Right lobe of liver (tissue), 6 donors: ENCODE measurements at regions not wholly inside any gene's neighbourhood (a gene's known extent, or its start where the extent isn't known, plus 50 kb on each side); places are given as distances from the start of the nearest gene placed in this dataset.
"Not testable (repeated sequence)": the region's sequence is repeated elsewhere in the genome, so short reads cannot be mapped to it uniquely, and the experiment has no call there.

Experiments used
- ATAC-seq, 4 donors: fragments of 200-7000 bp; cut with Tn5 transposase; one replicate each; pipeline ENCODE4 v1.9.1; 2020; ENCODE audit warnings: mild to moderate bottlenecking in 4 of 4, moderate library complexity in 4 of 4
- DNase-seq, 3 donors: peaks; one replicate each; pipeline ENCODE4 v3.0.0-alpha.2; 2020
- H3K27ac ChIP-seq, 3 donors: fragments of 200-600 bp; one replicate each; pipeline ENCODE4 v1.8.0; 2022
- H3K27me3 ChIP-seq, 2 donors: fragments of 200-600 bp; one replicate each; pipeline ENCODE4 v1.8.0; 2022
- H3K36me3 ChIP-seq, 4 donors: fragments of 200-600 bp; sonication (generic) in 1 of 4; one replicate each; pipeline versions ENCODE4 v1.5.1 to v1.8.0; 2017 to 2022; ENCODE audit warnings: control low read depth in 1 of 4
- H3K4me1 ChIP-seq, 4 donors: fragments of 200-600 bp; sonication (generic) in 1 of 4; one replicate each; pipeline versions ENCODE4 v1.5.1 to v1.8.0; 2017 to 2022; ENCODE audit warnings: control low read depth in 1 of 4
- H3K4me3 ChIP-seq, 3 donors: fragments of 200-600 bp; one replicate each; pipeline ENCODE4 v1.8.0; 2022
- H3K9me3 ChIP-seq, 4 donors: fragments of 200-600 bp; sonication (generic) in 1 of 4; one replicate each; pipeline versions ENCODE4 v1.5.1 to v1.8.0; 2017 to 2022; ENCODE audit warnings: control low read depth in 1 of 4
- POLR2A ChIP-seq: fragments of 450-650 bp; IDR thresholded peaks from one replicate; pipeline ENCODE4 v1.6.1; 2017; ENCODE audit warnings: antibody characterized with exemption, mild to moderate bottlenecking
- WGBS: methylation state at CpG from one replicate; pipeline ENCODE4 v1.1.6; 2018; ENCODE audit warnings: low coverage, low lambda C conversion rate; ENCODE audit not compliant: insufficient coverage; ENCODE audit errors: missing lambda C conversion rate; 5-methylcytosine and 5-hydroxymethylcytosine counted together
- intact Hi-C, 2 donors: fragments of 100-400 bp; cut with DNase I; formaldehyde crosslinking; loops; one replicate each; pipeline versions ENCODE4 v1.11.2 to v1.14.1; 2022
- TF ChIP-seq, protein P1 (sequence below), 4 donors: fragments of 200-600 bp in 3 of 4; fragments of 450-650 bp in 1 of 4; IDR thresholded peaks; one replicate each; pipeline versions ENCODE4 v1.5.1 to v1.8.0; 2016 to 2022; ENCODE audit warnings: antibody characterized with exemption in 4 of 4, mild to moderate bottlenecking in 2 of 4
- donor health status: DM: no; HTN: yes; CAD: no.
- donor health status: DM: no; HTN: no; CAD: no.
- donor health status: DM: no; HTN: no; CAD: no.
- donor health status: DM: no; HTN: yes; CAD: no.
- donor health status: DM: no; HTN: yes; CAD: no.

DNA sequence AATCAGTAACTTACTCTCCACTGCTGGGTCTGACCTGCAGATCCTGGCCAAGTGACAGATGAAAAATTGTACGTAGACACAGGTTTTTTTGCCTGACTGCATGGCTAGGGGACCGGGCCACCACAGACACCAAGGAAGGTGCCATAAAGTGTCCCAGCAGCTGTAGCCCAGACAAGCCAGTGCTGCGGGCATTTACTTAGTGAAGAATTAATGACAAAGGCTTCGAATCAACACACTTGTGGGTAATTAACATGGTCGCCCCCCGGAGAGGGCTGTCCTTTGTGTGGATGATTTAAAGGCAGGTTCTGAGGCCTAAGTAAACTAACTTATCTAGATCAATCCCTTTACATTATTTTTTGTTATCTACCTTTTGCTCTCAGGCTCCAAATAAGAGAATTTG lies 1709.1 kb upstream of the LRRTM1 start:
- DNase-seq: no peak
- TF ChIP-seq, protein P1, sequence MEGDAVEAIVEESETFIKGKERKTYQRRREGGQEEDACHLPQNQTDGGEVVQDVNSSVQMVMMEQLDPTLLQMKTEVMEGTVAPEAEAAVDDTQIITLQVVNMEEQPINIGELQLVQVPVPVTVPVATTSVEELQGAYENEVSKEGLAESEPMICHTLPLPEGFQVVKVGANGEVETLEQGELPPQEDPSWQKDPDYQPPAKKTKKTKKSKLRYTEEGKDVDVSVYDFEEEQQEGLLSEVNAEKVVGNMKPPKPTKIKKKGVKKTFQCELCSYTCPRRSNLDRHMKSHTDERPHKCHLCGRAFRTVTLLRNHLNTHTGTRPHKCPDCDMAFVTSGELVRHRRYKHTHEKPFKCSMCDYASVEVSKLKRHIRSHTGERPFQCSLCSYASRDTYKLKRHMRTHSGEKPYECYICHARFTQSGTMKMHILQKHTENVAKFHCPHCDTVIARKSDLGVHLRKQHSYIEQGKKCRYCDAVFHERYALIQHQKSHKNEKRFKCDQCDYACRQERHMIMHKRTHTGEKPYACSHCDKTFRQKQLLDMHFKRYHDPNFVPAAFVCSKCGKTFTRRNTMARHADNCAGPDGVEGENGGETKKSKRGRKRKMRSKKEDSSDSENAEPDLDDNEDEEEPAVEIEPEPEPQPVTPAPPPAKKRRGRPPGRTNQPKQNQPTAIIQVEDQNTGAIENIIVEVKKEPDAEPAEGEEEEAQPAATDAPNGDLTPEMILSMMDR (IDR thresholded peaks at IDR 0.05): no peak
- TF ChIP-seq POLR2A: no peak
- H3K4me1 ChIP-seq: no peaks in the 10 kb centered on the region
- H3K27me3 ChIP-seq: no peaks in the 10 kb centered on the region
- no peak overlapping the region for H3K4me3 ChIP-seq
- intact Hi-C loops: no loop called here
- ATAC-seq: no peak
- no peak overlapping the region for H3K27ac ChIP-seq
- no peaks in the 10 kb centered on the region for H3K9me3 ChIP-seq
- no peaks in the 10 kb centered on the region for H3K36me3 ChIP-seq
- WGBS: 43% methylated on average over 6 of the region's 6 CpGs

DNA sequence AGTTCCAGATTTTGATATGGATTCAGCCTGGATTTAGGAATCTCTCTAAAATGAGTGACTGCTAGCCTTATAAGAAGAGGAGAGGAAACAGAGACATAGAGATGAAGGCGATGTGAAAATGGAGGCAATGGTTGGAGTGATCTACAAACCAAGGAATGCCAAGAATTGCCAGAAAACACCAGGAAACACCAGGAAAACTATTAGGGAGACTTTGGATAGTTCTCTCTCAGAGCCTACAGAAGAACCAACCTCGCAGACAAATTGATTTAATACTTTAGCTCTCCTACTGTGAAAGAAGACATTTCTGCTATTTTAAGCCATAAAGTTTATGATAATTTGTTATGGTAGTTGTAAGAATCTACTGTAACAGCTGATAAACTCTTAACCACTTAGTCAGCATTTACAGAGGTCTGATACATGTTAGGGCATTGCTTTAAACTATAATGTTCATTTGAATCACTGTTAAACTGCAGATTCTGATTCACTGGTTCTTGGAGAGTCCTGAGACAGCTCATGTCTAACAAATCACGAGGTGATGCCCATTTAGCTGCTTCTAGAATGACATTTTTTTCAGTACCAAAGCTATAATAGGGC lies 1702.6 kb upstream of the LRRTM1 start:
- TF ChIP-seq, protein P1 (IDR thresholded peaks at IDR 0.05): no peak
- TF ChIP-seq POLR2A: no peak
- H3K4me1 ChIP-seq: no peaks in the 10 kb centered on the region
- 29% methylated on average over 3 of the region's 3 CpGs for WGBS
- no peak overlapping the region for H3K4me3 ChIP-seq
- H3K27ac ChIP-seq: no peak overlapping the region
- no peaks in the 10 kb centered on the region for H3K27me3 ChIP-seq
- no peaks in the 10 kb centered on the region for H3K9me3 ChIP-seq
- ATAC-seq (no peak), DNase-seq (no peak)
- no peaks in the 10 kb centered on the region for H3K36me3 ChIP-seq
- intact Hi-C loops: no loop called here

DNA sequence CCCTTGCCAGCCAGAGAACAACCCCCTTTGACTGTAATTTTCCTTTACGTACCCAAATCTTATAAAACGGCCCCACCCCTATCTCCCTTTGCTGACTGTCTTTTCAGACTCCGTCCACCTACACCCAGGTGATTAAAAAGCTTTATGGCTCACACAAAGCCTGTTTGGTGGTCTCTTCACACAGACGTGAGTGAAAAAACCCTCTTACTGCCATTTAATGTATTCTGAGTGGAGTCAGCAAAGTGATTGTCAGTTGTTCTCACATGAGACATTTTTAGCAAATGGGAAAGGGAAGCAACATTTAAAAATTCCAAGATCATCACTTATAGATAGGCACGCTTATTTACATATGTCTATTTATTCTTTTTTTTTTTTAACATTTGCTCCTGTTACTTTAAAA lies 1701.3 kb upstream of the LRRTM1 start:
- intact Hi-C loops, H3K9me3 ChIP-seq, H3K36me3 ChIP-seq, DNase-seq, ATAC-seq, H3K27ac ChIP-seq, H3K27me3 ChIP-seq, H3K4me1 ChIP-seq, H3K4me3 ChIP-seq: not testable (repeated sequence)
- WGBS: 26% methylated on average over 5 of the region's 5 CpGs

DNA sequence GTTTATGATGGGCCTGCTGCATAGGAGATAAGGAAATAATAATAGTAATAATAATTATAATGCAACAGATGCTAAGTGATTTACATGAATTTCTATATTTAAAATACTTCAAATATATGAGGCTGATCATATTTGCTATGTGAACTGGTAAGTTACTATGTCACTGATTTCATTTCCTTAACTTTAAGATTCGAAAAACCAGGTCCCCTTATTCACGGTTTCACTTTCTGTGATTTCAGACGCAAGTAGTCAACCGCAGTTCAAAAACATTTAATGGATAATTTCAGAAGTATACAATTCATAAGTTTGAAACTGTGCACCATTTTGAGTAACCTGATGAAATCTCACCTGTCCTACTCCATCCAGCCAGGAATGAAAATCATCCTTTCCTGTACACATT lies 1697.1 kb upstream of the LRRTM1 start:
- Histone ChIP-seq H3K9me3 (no peaks in the 10 kb centered on the region), H3K4me3 (no peak overlapping the region), H3K36me3 (no peaks in the 10 kb centered on the region), H3K27ac (no peak overlapping the region), H3K4me1 (no peaks in the 10 kb centered on the region), H3K27me3 (no peaks in the 10 kb centered on the region)
- intact Hi-C loops: no loop called here
- no peak for ATAC-seq
- WGBS: 69% methylated on average over 4 of the region's 4 CpGs
- no peak for DNase-seq
- TF ChIP-seq POLR2A: no peak
- TF ChIP-seq, protein P1 (IDR thresholded peaks at IDR 0.05): no peak

DNA sequence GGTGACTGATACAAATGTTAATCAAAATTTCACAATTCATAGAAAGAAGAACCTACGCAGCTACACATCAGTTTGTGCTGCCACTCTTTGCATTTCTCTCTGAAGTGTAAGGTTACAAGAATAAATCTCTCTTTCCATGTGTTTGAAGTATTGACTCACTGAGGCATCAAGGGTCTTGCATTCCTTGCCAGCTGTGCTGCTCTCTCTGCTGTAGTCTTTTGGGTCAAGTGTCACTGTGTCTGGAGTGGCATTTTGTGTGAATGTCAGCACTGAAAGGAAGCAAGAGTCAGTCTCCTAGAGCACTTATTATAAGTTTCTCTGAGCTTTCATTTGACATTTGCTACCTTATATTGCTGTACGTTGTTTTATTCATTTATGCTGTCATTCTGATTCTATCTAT lies 1696.1 kb upstream of the LRRTM1 start:
- Histone ChIP-seq H3K4me1 (no peaks in the 10 kb centered on the region), H3K4me3 (no peak overlapping the region), H3K27ac (no peak overlapping the region), H3K27me3 (no peaks in the 10 kb centered on the region), H3K36me3 (no peaks in the 10 kb centered on the region), H3K9me3 (no peaks in the 10 kb centered on the region)
- TF ChIP-seq, protein P1 (IDR thresholded peaks at IDR 0.05): no peak
- no peak for TF ChIP-seq POLR2A
- DNase-seq: no peak
- intact Hi-C loops: no loop called here
- 64% methylated on average over 2 of the region's 2 CpGs for WGBS
- ATAC-seq: no peak
